HG03139 (cell line): ENCODE measurements at regions not wholly inside any gene's neighbourhood (a gene's known extent, or its start where the extent isn't known, plus 50 kb on each side); places are given as distances from the start of the nearest gene placed in this dataset.
A peak's percentile ranks its signal among the peaks of the same experiment; 100 is the strongest.
"Not testable (repeated sequence)": the region's sequence is repeated elsewhere in the genome, so short reads cannot be mapped to it uniquely, and the experiment has no call there.

Experiments used
- ATAC-seq: cut with Tn5 transposase; IDR thresholded peaks from one replicate; pipeline ENCODE4 v1.9.1; 2021; ENCODE audit not compliant: unreplicated experiment

GRCh38 chr10:4902571-4903011, 60.6 kb upstream of the AKR1C1 start:
- peak; percentile 67 for ATAC-seq

GRCh38 chr10:4903126-4903525, 60.1 kb upstream of the AKR1C1 start:
- not testable (repeated sequence) for ATAC-seq

GRCh38 chr10:4903675-4904074, 59.5 kb upstream of the AKR1C1 start:
- not testable (repeated sequence) for ATAC-seq

- no peak for ATAC-seq
Observed at GRCh38 chr10:4909118-4909517, 54.1 kb upstream of the AKR1C1 start.
